Liver (tissue), 8 donors: ENCODE measurements at regions not wholly inside any gene's neighbourhood (a gene's known extent, or its start where the extent isn't known, plus 50 kb on each side); places are given as distances from the start of the nearest gene placed in this dataset.

Source experiments
- DNase-seq: peaks from one replicate; pipeline ENCODE4 v3.0.0-alpha.2; 2017; ENCODE audit warnings: low spot score
- H3K27ac ChIP-seq, 2 donors: one replicate each; pipeline ENCODE4 v1.7.0; 2013; ENCODE audit warnings: inconsistent platforms in 2 of 2, low read length in 2 of 2, control low read depth in 1 of 2, low read depth in 1 of 2, mild to moderate bottlenecking in 1 of 2
- H3K27me3 ChIP-seq, 4 donors: one replicate each; pipeline versions ENCODE4 v1.6.1 to v1.7.0; 2013; ENCODE audit warnings: low read length in 3 of 4, inconsistent platforms in 1 of 4, mild to moderate bottlenecking in 1 of 4, moderate library complexity in 1 of 4; ENCODE audit not compliant: control insufficient read depth in 4 of 4, insufficient read depth in 4 of 4
- H3K36me3 ChIP-seq, 4 donors: one replicate each; pipeline versions ENCODE4 v1.6.1 to v1.7.0; 2013; ENCODE audit warnings: low read length in 3 of 4, mild to moderate bottlenecking in 3 of 4, low read depth in 1 of 4, moderate library complexity in 1 of 4; ENCODE audit not compliant: control insufficient read depth in 4 of 4, insufficient read depth in 3 of 4
- H3K4me1 ChIP-seq, 4 donors: one replicate each; pipeline versions ENCODE4 v1.6.1 to v1.7.0; 2013; ENCODE audit warnings: low read length in 3 of 4, mild to moderate bottlenecking in 3 of 4, moderate library complexity in 1 of 4; ENCODE audit not compliant: control insufficient read depth in 4 of 4, insufficient read depth in 4 of 4
- H3K4me3 ChIP-seq, 3 donors: one replicate each; pipeline versions ENCODE4 v1.6.1 to v1.7.0; 2013; ENCODE audit warnings: low read length in 3 of 3, control low read depth in 1 of 3, low read depth in 1 of 3, mild to moderate bottlenecking in 1 of 3
- H3K9ac ChIP-seq, 2 donors: one replicate each; pipeline ENCODE4 v1.7.0; 2013; ENCODE audit warnings: low read length in 2 of 2, mild to moderate bottlenecking in 2 of 2, moderate library complexity in 2 of 2, control low read depth in 1 of 2, low read depth in 1 of 2
- H3K9me3 ChIP-seq, 4 donors: one replicate each; pipeline versions ENCODE4 v1.6.1 to v1.7.0; 2013; ENCODE audit warnings: low read length in 3 of 4; ENCODE audit not compliant: control insufficient read depth in 4 of 4
- ATF3 ChIP-seq: IDR thresholded peaks from 2 replicates; pipeline ENCODE4 v1.6.1; 2016; ENCODE audit warnings: antibody characterized with exemption
- CTCF ChIP-seq: fragments of 150-350 bp; IDR thresholded peaks from 2 replicates; pipeline ENCODE4 v1.5.1; 2017; ENCODE audit warnings: improper control_type of control experiment, low read depth, low read length; ENCODE audit not compliant: missing input control
- EGR1 ChIP-seq, 2 donors: IDR thresholded peaks; 2 replicates each; pipeline ENCODE4 v1.6.1; 2016 to 2018; ENCODE audit warnings: antibody characterized with exemption in 2 of 2, low read depth in 2 of 2
- FOXA1 ChIP-seq: IDR thresholded peaks from 2 replicates; pipeline ENCODE4 v1.6.1; 2016; ENCODE audit warnings: antibody characterized with exemption
- FOXA2 ChIP-seq: IDR thresholded peaks from 2 replicates; pipeline ENCODE4 v1.6.1; 2016; ENCODE audit warnings: antibody characterized with exemption
- GABPA ChIP-seq, 2 donors: IDR thresholded peaks in 1 of 2; conservative IDR thresholded peaks in 1 of 2; 2 replicates each; pipeline ENCODE4 v1.6.1; 2016; ENCODE audit warnings: antibody characterized with exemption in 2 of 2, mild to moderate bottlenecking in 1 of 2, moderate library complexity in 1 of 2
- HNF4A ChIP-seq, 2 donors: conservative IDR thresholded peaks; 2 replicates each; pipeline ENCODE4 v1.6.1; 2016; ENCODE audit warnings: antibody characterized with exemption in 2 of 2, mild to moderate bottlenecking in 2 of 2
- HNF4G ChIP-seq: IDR thresholded peaks from 2 replicates; pipeline ENCODE4 v1.6.1; 2016; ENCODE audit warnings: antibody characterized with exemption
- JUND ChIP-seq, 2 donors: IDR thresholded peaks; 2 replicates each; pipeline ENCODE4 v1.6.1; 2016; ENCODE audit warnings: antibody characterized with exemption in 2 of 2
- MAX ChIP-seq: IDR thresholded peaks from 2 replicates; pipeline ENCODE4 v1.6.1; 2016; ENCODE audit warnings: antibody characterized with exemption
- NR2F2 ChIP-seq: IDR thresholded peaks from 2 replicates; pipeline ENCODE4 v1.6.1; 2016; ENCODE audit warnings: antibody characterized with exemption
- RAD21 ChIP-seq, 2 donors: IDR thresholded peaks; 2 replicates each; pipeline ENCODE4 v1.6.1; 2016; ENCODE audit warnings: antibody characterized with exemption in 2 of 2, mild to moderate bottlenecking in 2 of 2
- REST ChIP-seq: IDR thresholded peaks from 2 replicates; pipeline ENCODE4 v1.6.1; 2016; ENCODE audit warnings: antibody characterized with exemption, mild to moderate bottlenecking
- RXRA ChIP-seq, 2 donors: IDR thresholded peaks; 2 replicates each; pipeline ENCODE4 v1.6.1; 2017 to 2018; ENCODE audit warnings: antibody characterized with exemption in 2 of 2, mild to moderate bottlenecking in 1 of 2
- SP1 ChIP-seq: IDR thresholded peaks from 2 replicates; pipeline ENCODE4 v1.6.1; 2018; ENCODE audit warnings: antibody characterized with exemption, mild to moderate bottlenecking
- TAF1 ChIP-seq: conservative IDR thresholded peaks from 2 replicates; pipeline ENCODE4 v1.6.1; 2016; ENCODE audit warnings: antibody characterized with exemption, mild to moderate bottlenecking
- YY1 ChIP-seq: IDR thresholded peaks from 2 replicates; pipeline ENCODE4 v1.6.1; 2016; ENCODE audit warnings: antibody characterized with exemption, mild to moderate bottlenecking
- ZBTB33 ChIP-seq: IDR thresholded peaks from 2 replicates; pipeline ENCODE4 v1.6.1; 2016; ENCODE audit warnings: antibody characterized with exemption
- WGBS: extraction: QIAGEN DNeasy Blood & Tissue Kit; methylation state at CpG from one replicate; pipeline ENCODE4 v1.1.7; 2013; 5-methylcytosine and 5-hydroxymethylcytosine counted together
- donor health status: healthy.
- donor health status: healthy.
- donor health status: healthy.
- donor health status: healthy.
- donor health status: healthy.

GRCh38 chr5:75951158-75951557 lies 132.0 kb upstream of the SV2C start:
- DNase-seq: no peak
- H3K9ac ChIP-seq: no peak overlapping the region

GRCh38 chr5:75948438-75948837 lies 134.7 kb upstream of the SV2C start:
- H3K4me1 ChIP-seq: no peaks in the 10 kb centered on the region
- H3K9me3 ChIP-seq: peaks cover 0 to 7% (median 1%) of the 10 kb centered on the region in 4 donors
- WGBS: 39% methylated on average over 3 of the region's 3 CpGs
- no peak overlapping the region for H3K9ac ChIP-seq
- H3K27me3 ChIP-seq: peaks cover 0 to 2% (median 0%) of the 10 kb centered on the region in 4 donors
- DNase-seq: no peak
- no peaks in the 10 kb centered on the region for H3K36me3 ChIP-seq
- H3K4me3 ChIP-seq: no peak overlapping the region
- TF ChIP-seq HNF4A (conservative IDR thresholded peaks at IDR 0.05) (no peak), YY1 (no peak), ZBTB33 (no peak), EGR1 (IDR thresholded peaks at IDR 0.05; ENCODE audit: low read depth in 2 of 2) (no peak)
- no peak overlapping the region for H3K27ac ChIP-seq

More at GRCh38 chr5:75951158-75951557, 132.0 kb upstream of the SV2C start:
- peaks cover 0 to 7% (median 0%) of the 10 kb centered on the region in 4 donors for H3K9me3 ChIP-seq
- peaks cover 0 to 2% (median 0%) of the 10 kb centered on the region in 4 donors for H3K27me3 ChIP-seq
- no peak for TF ChIP-seq RAD21 (IDR thresholded peaks at IDR 0.05)
- H3K27ac ChIP-seq: no peak overlapping the region
- 25% methylated on average over 1 of the region's 1 CpG for WGBS
- no peak overlapping the region for H3K4me3 ChIP-seq
- no peaks in the 10 kb centered on the region for H3K36me3 ChIP-seq
- H3K4me1 ChIP-seq: no peaks in the 10 kb centered on the region

- Histone ChIP-seq H3K36me3 (no peaks in the 10 kb centered on the region), H3K4me3 (no peak overlapping the region), H3K9ac (no peak overlapping the region), H3K27ac (no peak overlapping the region), H3K27me3 (no peaks in the 10 kb centered on the region), H3K4me1 (no peaks in the 10 kb centered on the region), H3K9me3 (peaks cover 0 to 2% (median 1%) of the 10 kb centered on the region in 4 donors)
- no peak for TF ChIP-seq JUND (IDR thresholded peaks at IDR 0.05)
- no peak for TF ChIP-seq EGR1 (IDR thresholded peaks at IDR 0.05; ENCODE audit: low read depth in 2 of 2)
- no peak for TF ChIP-seq TAF1
- no peak for TF ChIP-seq ATF3
- no peak for TF ChIP-seq ZBTB33
- TF ChIP-seq REST: no peak
- TF ChIP-seq FOXA2: no peak
- TF ChIP-seq SP1: no peak
- TF ChIP-seq NR2F2: no peak
- TF ChIP-seq RXRA (IDR thresholded peaks at IDR 0.05): no peak
- TF ChIP-seq YY1: no peak
- TF ChIP-seq MAX: no peak
- no peak for TF ChIP-seq RAD21 (IDR thresholded peaks at IDR 0.05)
- TF ChIP-seq GABPA (IDR thresholded peaks at IDR 0.05 in 1 of 2, conservative IDR thresholded peaks at IDR 0.05 in 1 of 2): no peak
- no peak for TF ChIP-seq HNF4G
- no peak for TF ChIP-seq HNF4A (conservative IDR thresholded peaks at IDR 0.05)
- TF ChIP-seq CTCF: no peak
- no peak for TF ChIP-seq FOXA1
- no peak for DNase-seq
- 81% methylated on average over 2 of the region's 2 CpGs for WGBS
These were observed 142.8 kb upstream of the SV2C start for GRCh38 chr5:75940418-75940817.
